GM21367 (cell line): ENCODE measurements at regions not wholly inside any gene's neighbourhood (a gene's known extent, or its start where the extent isn't known, plus 50 kb on each side); places are given as distances from the start of the nearest gene placed in this dataset.
"Not testable (repeated sequence)": the region's sequence is repeated elsewhere in the genome, so short reads cannot be mapped to it uniquely, and the experiment has no call there.

ENCODE experiments used
- ATAC-seq: cut with Tn5 transposase; IDR thresholded peaks from one replicate; pipeline ENCODE4 v1.9.1; 2021; ENCODE audit not compliant: unreplicated experiment

DNA sequence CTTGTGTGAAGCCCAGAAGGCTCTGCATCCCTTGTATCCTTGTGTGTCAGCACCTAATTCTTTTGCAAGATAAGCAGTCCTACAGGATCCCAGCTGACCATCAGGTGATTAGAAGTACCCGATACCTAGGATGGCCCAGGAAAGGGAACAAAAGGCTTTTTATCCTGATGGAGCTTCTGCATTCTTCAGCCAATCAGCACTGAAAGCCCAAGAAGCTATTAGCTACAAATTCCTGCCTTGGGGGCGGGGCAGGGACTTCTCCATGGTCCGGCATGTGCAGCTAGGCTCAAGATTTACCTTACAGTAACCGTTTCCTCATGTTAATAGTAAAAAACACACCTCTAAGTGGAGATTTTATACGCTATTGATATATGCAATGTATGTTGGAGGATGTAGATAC, 264.6 kb upstream of the THUMPD2 start:
- no peak for ATAC-seq

- no peak for ATAC-seq
Measured at GRCh38 chr2:40043191-40043590, 264.1 kb upstream of the THUMPD2 start.

DNA sequence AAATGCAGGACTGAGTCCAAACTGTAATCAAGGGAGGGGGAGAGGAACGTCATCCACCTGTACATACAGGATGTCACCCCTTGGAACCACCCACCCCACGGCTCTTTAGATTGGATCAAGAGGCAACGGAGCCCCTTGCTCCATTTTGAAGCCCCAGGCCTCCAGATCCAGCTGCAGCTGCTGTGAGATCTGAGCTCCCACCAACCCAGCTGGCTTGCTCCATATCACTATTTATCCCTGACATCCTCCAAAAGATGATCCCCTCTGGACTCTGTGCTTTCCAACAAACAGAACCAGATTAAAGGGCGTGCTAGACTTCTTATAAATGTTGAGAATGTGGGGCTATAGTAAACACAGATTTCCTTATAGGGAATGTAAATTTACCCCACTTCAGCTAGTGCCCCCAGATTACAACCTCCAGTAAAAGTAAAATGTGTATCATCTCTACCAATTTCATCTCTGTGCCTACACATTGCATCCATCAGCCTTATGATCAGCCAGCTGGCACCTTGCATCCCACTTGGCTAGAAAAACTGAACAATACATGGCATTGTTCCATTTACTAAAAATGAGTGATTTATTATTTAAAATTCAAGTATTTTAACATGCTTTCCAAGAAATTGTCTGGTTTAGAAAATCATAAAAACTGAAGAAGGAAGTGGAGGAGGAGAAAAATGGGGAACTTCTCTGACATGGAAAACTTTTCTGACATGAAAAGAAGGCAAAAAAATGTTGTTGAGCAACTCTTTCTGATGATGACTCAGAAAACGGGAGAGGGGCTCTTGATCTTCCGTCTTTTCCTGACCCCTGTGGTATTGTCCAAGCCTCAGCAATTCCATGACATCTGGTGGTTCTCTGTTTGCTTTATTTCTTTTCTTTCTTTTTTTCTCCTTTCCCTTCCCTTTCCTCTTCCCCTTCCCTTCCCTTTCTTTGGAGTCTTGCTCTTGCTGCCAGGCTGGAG, 262.6 kb upstream of the THUMPD2 start:
- no peak for ATAC-seq

DNA sequence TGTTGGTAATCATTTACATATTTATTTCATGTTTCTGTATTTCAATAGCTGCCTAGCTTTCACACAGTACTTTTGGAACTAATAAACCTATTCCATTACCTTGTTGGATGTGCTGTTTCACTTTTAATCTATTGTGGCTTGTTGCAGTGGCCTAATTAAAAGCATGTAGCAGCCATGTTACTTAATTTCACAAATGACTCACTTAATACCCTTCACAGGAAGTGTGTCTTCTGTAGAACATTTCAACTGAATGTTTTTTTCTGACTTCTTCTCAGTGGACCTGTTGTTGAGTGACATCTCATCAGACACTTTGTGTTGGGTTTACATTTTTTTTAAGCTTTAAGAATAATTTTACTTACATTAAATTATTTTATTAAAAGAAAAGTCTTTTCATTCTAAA, 260.5 kb upstream of the THUMPD2 start:
- no peak for ATAC-seq

GRCh38 chr2:40038646-40039045, 259.6 kb upstream of the THUMPD2 start:
- ATAC-seq, result no peak

DNA sequence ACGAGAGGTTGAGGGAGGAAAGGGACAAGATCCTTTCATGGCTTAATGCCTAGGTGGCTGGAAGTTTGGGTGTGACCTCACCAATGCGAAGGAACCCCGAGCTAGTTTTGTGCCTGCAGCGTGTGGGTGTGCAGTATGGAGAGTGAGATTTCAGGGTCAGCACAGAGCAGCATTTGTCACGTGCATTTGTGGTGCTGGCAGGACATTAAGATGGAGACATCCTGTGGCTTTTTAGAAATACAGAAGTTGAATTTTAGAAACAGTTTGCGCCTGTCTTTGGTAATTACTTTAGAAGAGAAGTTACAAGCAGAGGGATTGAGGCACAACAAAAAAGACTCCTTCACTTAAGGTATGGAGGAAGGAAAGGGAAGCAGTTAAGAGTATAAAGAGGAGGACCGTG, 258.2 kb upstream of the THUMPD2 start:
- ATAC-seq, result no peak

- ATAC-seq, result no peak
Measured at GRCh38 chr2:40036241-40036640, 257.2 kb upstream of the THUMPD2 start.

DNA sequence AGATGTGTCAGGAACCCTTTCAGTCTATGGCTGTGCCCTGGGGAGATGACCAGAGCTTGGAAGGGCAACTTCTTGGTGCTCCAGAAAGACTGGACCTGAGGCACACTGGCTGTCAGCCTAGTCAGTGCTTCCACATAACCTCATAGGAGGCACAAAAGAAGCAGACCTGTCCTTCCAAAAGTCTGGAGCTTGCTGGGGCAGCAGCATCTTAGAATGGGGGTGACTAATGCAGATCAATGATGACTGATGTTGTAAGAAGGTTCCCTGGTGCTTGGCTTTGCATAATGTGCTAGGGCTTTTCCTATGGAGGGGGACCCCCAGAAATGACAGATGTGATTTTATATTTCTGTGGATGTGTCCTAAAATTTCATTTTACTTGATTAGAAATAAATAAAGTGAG, 255.7 kb upstream of the THUMPD2 start:
- ATAC-seq, result no peak

- ATAC-seq, result no peak
Measured at GRCh38 chr2:40034198-40034597, 255.1 kb upstream of the THUMPD2 start.

DNA sequence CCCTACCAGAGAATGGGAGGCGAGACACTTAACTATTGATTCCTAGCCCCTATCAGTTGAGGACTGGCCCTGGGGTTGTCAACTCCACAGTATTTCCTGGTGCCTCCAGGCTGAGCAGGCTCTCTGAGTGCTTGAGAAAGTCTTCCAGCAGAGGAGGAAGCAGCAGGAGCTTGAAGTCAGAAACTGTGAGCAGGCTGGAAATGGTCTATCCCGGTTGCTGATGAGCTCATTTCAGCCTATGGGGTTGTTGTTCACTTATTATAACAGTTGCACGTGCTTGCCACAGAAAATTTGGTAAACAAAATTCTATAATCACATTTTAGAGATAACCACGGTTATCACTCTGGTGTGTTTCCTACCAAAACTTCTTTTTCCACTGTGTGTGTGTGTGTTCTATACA, 254.7 kb upstream of the THUMPD2 start:
- no peak for ATAC-seq

- no peak for ATAC-seq
Measured at GRCh38 chr2:40032650-40033319, 253.7 kb upstream of the THUMPD2 start.

DNA sequence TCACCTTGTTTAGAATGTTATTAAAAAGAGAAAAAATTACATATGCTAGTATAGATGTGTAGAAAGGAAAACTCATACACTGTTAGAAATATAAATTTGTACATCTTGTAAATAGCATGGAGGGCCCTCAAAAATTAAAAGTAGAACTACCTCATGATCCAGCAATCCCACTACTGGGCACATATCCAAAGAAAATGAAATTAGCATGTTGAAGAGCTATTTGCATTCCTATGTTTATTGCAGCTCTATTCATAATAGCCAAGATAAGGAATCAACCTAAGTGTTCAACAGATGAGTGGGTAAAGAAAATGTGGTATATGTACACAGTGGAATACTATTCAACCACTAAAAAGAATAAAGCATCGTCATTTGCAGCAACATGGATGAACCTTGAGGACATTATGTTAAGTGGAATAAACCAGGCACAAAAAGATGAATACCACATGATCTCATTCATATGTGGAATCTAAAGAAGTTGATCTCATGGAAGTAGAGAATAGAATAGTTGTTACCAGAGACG, 251.5 kb upstream of the THUMPD2 start:
- ATAC-seq, result no peak

DNA sequence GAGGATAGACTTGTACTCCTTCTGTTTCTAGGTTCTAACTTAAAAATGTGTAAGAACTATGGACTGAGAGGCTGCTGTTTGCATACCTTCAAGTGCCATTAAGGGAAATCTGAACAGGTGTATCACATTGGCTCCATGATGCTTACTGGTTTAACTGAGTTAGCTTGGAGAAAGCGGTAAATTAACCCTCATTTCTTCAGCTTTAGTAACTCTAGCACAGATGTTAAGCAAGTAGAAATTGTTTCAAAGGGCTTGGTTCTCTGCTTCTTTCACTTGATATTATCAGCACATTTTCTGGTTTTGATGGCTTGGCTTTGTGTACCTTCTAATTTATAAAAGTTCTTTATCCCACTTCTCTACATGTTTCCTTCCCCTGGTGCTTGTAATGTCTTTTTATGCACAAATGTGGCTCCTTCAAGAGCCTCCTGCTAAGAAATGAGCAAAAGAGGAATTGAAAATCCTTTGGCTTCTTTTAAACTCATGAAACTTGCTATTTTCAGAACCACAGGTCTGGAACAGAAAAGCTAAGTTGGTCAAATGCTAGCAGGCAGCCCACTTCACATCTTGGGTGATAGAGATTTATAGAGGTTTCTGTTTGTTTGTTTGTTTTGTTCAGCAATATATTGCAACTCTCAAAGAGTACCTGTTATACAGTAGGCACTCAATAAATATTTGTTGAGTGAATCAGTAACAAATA, 249.9 kb upstream of the THUMPD2 start:
- peak; percentile 95 for ATAC-seq

- ATAC-seq, result no peak
Measured at GRCh38 chr2:40027968-40028367, 248.9 kb upstream of the THUMPD2 start.

GRCh38 chr2:40025276-40025675, 246.2 kb upstream of the THUMPD2 start:
- ATAC-seq, result not testable (repeated sequence)

GRCh38 chr2:40020997-40021396, 241.9 kb upstream of the THUMPD2 start:
- no peak for ATAC-seq

DNA sequence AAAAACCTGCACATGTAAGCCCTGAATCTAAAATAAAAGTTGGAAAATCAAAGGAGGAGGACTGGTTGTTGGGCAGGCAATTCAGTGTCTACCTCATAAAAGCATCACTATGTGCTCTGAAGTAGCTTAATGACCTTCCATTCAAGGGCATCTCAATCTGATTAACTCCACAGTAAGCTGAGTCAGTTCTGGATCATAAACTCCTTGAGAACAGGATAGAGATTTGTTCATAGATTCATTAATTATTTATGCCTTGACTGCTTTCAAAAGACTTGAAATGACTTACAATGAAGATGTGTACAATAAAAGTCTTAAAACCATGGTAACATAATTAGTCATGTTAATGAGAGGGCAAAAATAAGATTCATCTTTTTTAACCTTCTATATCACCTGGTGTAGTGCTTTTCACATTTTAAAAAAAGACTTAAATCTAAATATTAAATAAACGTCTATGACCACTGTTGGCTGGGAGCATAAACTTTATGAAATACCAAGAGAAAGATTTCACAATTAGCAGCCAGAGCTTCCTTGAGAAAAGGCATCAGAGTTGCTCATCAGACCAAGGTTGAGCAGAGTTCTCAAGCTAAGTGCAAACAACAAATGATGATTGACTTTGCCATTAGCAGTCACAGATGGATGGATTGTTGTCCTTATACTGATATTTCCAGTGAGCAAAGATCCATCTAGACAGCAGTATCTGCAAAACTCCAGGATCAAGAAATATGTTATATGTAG, 237.3 kb upstream of the THUMPD2 start:
- no peak for ATAC-seq

- ATAC-seq, result not testable (repeated sequence)
Measured at GRCh38 chr2:40013962-40014361, 234.9 kb upstream of the THUMPD2 start.

DNA sequence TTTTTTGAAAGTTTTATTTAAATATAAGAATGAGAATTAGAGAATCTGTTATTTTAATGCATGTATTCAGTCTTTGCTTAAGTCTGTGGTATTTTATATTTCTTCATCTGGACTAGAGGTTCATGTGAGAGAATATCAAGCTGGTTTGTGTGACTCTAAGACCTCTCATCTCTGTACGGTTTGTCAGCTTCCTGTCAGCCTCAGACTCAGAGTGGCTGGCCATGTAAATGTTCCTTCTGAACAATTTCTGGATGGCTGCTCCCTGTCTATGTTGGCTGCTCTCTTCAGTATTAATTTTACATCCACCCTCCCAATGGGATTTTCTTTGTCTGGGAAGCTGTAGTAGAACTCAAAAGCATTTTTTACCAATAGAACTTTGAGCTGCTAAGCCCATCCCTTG, 225.3 kb upstream of the THUMPD2 start:
- no peak for ATAC-seq

- no peak for ATAC-seq
Measured at GRCh38 chr2:40002339-40002738, 223.3 kb upstream of the THUMPD2 start.

DNA sequence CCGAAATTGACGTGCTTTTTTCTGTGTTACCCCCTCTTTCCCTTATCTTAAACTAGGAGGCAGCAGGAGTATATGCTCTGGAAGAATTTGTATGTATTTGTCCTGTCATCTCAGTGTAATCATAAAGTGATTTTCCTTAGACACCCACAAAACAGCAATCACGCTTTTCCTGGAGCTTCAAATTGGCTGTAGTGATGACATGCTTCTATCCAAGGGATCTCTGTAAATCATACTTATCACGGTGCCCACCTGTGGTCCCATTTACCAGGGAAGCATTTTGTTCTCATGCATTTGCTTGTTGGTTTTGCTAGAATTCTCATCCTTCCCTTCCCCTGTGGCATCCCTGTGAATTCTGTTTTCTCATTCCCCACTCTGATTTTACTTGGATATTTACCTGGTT, 220.8 kb upstream of the THUMPD2 start:
- ATAC-seq, result no peak
